Cerebellar cortex (tissue), 1 donor: ENCODE measurements at regions not wholly inside any gene's neighbourhood (a gene's known extent, or its start where the extent isn't known, plus 50 kb on each side); places are given as distances from the start of the nearest gene placed in this dataset.
A peak's percentile ranks its signal among the peaks of the same experiment; 100 is the strongest.

Experiments
- DNase-seq: peaks from one replicate; pipeline ENCODE4 v3.0.0-alpha.2; 2015; ENCODE audit warnings: low spot score

- DNase-seq: no peak
Observed at GRCh38 chr18:37729716-37730115, 164.1 kb upstream of the CELF4 start.

- no peak for DNase-seq
Observed at GRCh38 chr18:37724206-37724605, 158.6 kb upstream of the CELF4 start.

GRCh38 chr18:37721544-37722522 lies 156.2 kb upstream of the CELF4 start:
- no peak for DNase-seq

GRCh38 chr18:37720663-37721062 lies 155.1 kb upstream of the CELF4 start:
- no peak for DNase-seq

GRCh38 chr18:37717656-37718055 lies 152.1 kb upstream of the CELF4 start:
- DNase-seq: peak; percentile 77

- no peak for DNase-seq
Observed at GRCh38 chr18:37717098-37717497, 151.5 kb upstream of the CELF4 start.

GRCh38 chr18:37716106-37716735 lies 150.6 kb upstream of the CELF4 start:
- DNase-seq: peak; percentile 53

GRCh38 chr18:37714691-37715090 lies 149.1 kb upstream of the CELF4 start:
- DNase-seq: peak; percentile 70

- DNase-seq: no peak
Observed at GRCh38 chr18:37712776-37713175, 147.2 kb upstream of the CELF4 start.

- DNase-seq: no peak
Observed at GRCh38 chr18:37711766-37712505, 146.3 kb upstream of the CELF4 start.

- DNase-seq: no peak
Observed at GRCh38 chr18:37710726-37711125, 145.1 kb upstream of the CELF4 start.

GRCh38 chr18:37709740-37710139 lies 144.1 kb upstream of the CELF4 start:
- DNase-seq: no peak

- no peak for DNase-seq
Observed at GRCh38 chr18:37705016-37705415, 139.4 kb upstream of the CELF4 start.

GRCh38 chr18:37702841-37703240 lies 137.2 kb upstream of the CELF4 start:
- no peak for DNase-seq

GRCh38 chr18:37701967-37702366 lies 136.4 kb upstream of the CELF4 start:
- no peak for DNase-seq

- DNase-seq: no peak
Observed at GRCh38 chr18:37698508-37699040, 133.0 kb upstream of the CELF4 start.

- no peak for DNase-seq
Observed at GRCh38 chr18:37694516-37694915, 128.9 kb upstream of the CELF4 start.

- DNase-seq: no peak
Observed at GRCh38 chr18:37691162-37691561, 125.6 kb upstream of the CELF4 start.

- DNase-seq: no peak
Observed at GRCh38 chr18:37689841-37690240, 124.2 kb upstream of the CELF4 start.

GRCh38 chr18:37684590-37684989 lies 119.0 kb upstream of the CELF4 start:
- DNase-seq: no peak

GRCh38 chr18:37684183-37684582 lies 118.6 kb upstream of the CELF4 start:
- DNase-seq: no peak

GRCh38 chr18:37680911-37681310 lies 115.3 kb upstream of the CELF4 start:
- DNase-seq: no peak
